ENCODE measurements at regions not wholly inside any gene's neighbourhood (a gene's known extent, or its start where the extent isn't known, plus 50 kb on each side); places are given as distances from the start of the nearest gene placed in this dataset.

- TF ChIP-seq GATA2 (IDR thresholded peaks at IDR 0.05; ENCODE audit: low read depth, low read length) (no peak), GATA3 (IDR thresholded peaks at IDR 0.05; ENCODE audit: low read depth, low read length) (no peak)
Observed at GRCh38 chr2:236686561-236686960, 116.9 kb downstream of the ACKR3 start.

- TF ChIP-seq GATA3 (IDR thresholded peaks at IDR 0.05; ENCODE audit: low read depth, low read length), result no peak
- TF ChIP-seq GATA2 (IDR thresholded peaks at IDR 0.05; ENCODE audit: low read depth, low read length), result no peak
Observed at GRCh38 chr2:236687296-236687965, 117.8 kb downstream of the ACKR3 start.

GRCh38 chr2:236688157-236688556, 118.5 kb downstream of the ACKR3 start:
- no peak for TF ChIP-seq GATA2 (IDR thresholded peaks at IDR 0.05; ENCODE audit: low read depth, low read length)

- TF ChIP-seq GATA2 (IDR thresholded peaks at IDR 0.05; ENCODE audit: low read depth, low read length) (no peak), GATA3 (IDR thresholded peaks at IDR 0.05; ENCODE audit: low read depth, low read length) (no peak)
Observed at GRCh38 chr2:236688563-236689392, 119.2 kb downstream of the ACKR3 start.

- no peak for TF ChIP-seq GATA3 (IDR thresholded peaks at IDR 0.05; ENCODE audit: low read depth, low read length)
- no peak for TF ChIP-seq GATA2 (IDR thresholded peaks at IDR 0.05; ENCODE audit: low read depth, low read length)
Observed at GRCh38 chr2:236689393-236689700, 119.7 kb downstream of the ACKR3 start.

GRCh38 chr2:236689981-236690380, 120.4 kb downstream of the ACKR3 start:
- TF ChIP-seq GATA2 (IDR thresholded peaks at IDR 0.05; ENCODE audit: low read depth, low read length), result no peak
- TF ChIP-seq GATA3 (IDR thresholded peaks at IDR 0.05; ENCODE audit: low read depth, low read length), result no peak

- TF ChIP-seq GATA3 (IDR thresholded peaks at IDR 0.05; ENCODE audit: low read depth, low read length) (no peak), GATA2 (IDR thresholded peaks at IDR 0.05; ENCODE audit: low read depth, low read length) (no peak)
Observed at GRCh38 chr2:236690726-236691125, 121.1 kb downstream of the ACKR3 start.

- TF ChIP-seq GATA2 (IDR thresholded peaks at IDR 0.05; ENCODE audit: low read depth, low read length) (no peak), GATA3 (IDR thresholded peaks at IDR 0.05; ENCODE audit: low read depth, low read length) (no peak)
Observed at GRCh38 chr2:236691799-236692167, 122.2 kb downstream of the ACKR3 start.

- no peak for TF ChIP-seq GATA3 (IDR thresholded peaks at IDR 0.05; ENCODE audit: low read depth, low read length)
- TF ChIP-seq GATA2 (IDR thresholded peaks at IDR 0.05; ENCODE audit: low read depth, low read length), result no peak
Observed at GRCh38 chr2:236692937-236693336, 123.3 kb downstream of the ACKR3 start.

- TF ChIP-seq GATA2 (IDR thresholded peaks at IDR 0.05; ENCODE audit: low read depth, low read length), result no peak
- no peak for TF ChIP-seq GATA3 (IDR thresholded peaks at IDR 0.05; ENCODE audit: low read depth, low read length)
Observed at GRCh38 chr2:236693531-236693930, 123.9 kb downstream of the ACKR3 start.

GRCh38 chr2:236694146-236694888, 124.7 kb downstream of the ACKR3 start:
- TF ChIP-seq GATA3 (IDR thresholded peaks at IDR 0.05; ENCODE audit: low read depth, low read length) (no peak), GATA2 (IDR thresholded peaks at IDR 0.05; ENCODE audit: low read depth, low read length) (no peak)

- TF ChIP-seq GATA3 (IDR thresholded peaks at IDR 0.05; ENCODE audit: low read depth, low read length) (no peak), GATA2 (IDR thresholded peaks at IDR 0.05; ENCODE audit: low read depth, low read length) (no peak)
Observed at GRCh38 chr2:236696834-236697233, 127.2 kb downstream of the ACKR3 start.

- TF ChIP-seq GATA3 (IDR thresholded peaks at IDR 0.05; ENCODE audit: low read depth, low read length), result no peak
Observed at GRCh38 chr2:236698016-236698627, 128.5 kb downstream of the ACKR3 start.

- no peak for TF ChIP-seq GATA3 (IDR thresholded peaks at IDR 0.05; ENCODE audit: low read depth, low read length)
- TF ChIP-seq GATA2 (IDR thresholded peaks at IDR 0.05; ENCODE audit: low read depth, low read length), result no peak
Observed at GRCh38 chr2:236700703-236701102, 131.1 kb downstream of the ACKR3 start.

All from SH-SY5Y (cell line).